Progenitor cell of endocrine pancreas (in vitro differentiated cells): ENCODE measurements at regions not wholly inside any gene's neighbourhood (a gene's known extent, or its start where the extent isn't known, plus 50 kb on each side); places are given as distances from the start of the nearest gene placed in this dataset.

Source experiments
- DNase-seq: peaks from one replicate; pipeline ENCODE4 v3.0.0; 2021; ENCODE audit warnings: low spot score; ENCODE audit not compliant: unreplicated experiment
- H3K27ac Mint-ChIP-seq: 2 replicates; pipeline ENCODE4 v1.8.0; 2021; ENCODE audit warnings: mild to moderate bottlenecking, moderate library complexity, mixed read lengths
- H3K27me3 Mint-ChIP-seq: 2 replicates; pipeline ENCODE4 v1.8.0; 2021; ENCODE audit warnings: mixed read lengths
- H3K36me3 Mint-ChIP-seq: 2 replicates; pipeline ENCODE4 v1.8.0; 2022; ENCODE audit warnings: mixed read lengths; ENCODE audit not compliant: insufficient read depth
- H3K4me1 Mint-ChIP-seq: 2 replicates; pipeline ENCODE4 v1.8.0; 2021; ENCODE audit warnings: low read depth, mixed read lengths
- H3K4me3 Mint-ChIP-seq: 2 replicates; pipeline ENCODE4 v1.8.0; 2021; ENCODE audit warnings: low read depth, mild to moderate bottlenecking, moderate library complexity, mixed read lengths
- H3K9me3 Mint-ChIP-seq: 2 replicates; pipeline ENCODE4 v1.8.0; 2021; ENCODE audit warnings: low read depth, mixed read lengths
- CTCF ChIP-seq: fragments of 200-600 bp; sonication (generic); IDR thresholded peaks from one replicate; pipeline ENCODE4 v1.5.0; 2021; ENCODE audit warnings: antibody characterized with exemption, mild to moderate bottlenecking; ENCODE audit not compliant: unreplicated experiment

GRCh38 chr9:19522558-19522957 is 113.7 kb downstream of the ACER2 start:
- H3K27me3 Mint-ChIP-seq: no peaks in the 10 kb centered on the region
- no peak for TF ChIP-seq CTCF
- H3K36me3 Mint-ChIP-seq: no peaks in the 10 kb centered on the region
- H3K27ac Mint-ChIP-seq: no peak overlapping the region
- H3K4me3 Mint-ChIP-seq: no peak overlapping the region
- H3K9me3 Mint-ChIP-seq: peaks cover 3% of the 10 kb centered on the region
- H3K4me1 Mint-ChIP-seq: peaks cover 2% of the 10 kb centered on the region
- no peak for DNase-seq

- no peaks in the 10 kb centered on the region for H3K27me3 Mint-ChIP-seq
These were observed 112.4 kb downstream of the ACER2 start for GRCh38 chr9:19521205-19521604.

GRCh38 chr9:19517202-19517942 is 108.6 kb downstream of the ACER2 start:
- H3K4me3 Mint-ChIP-seq: no peak overlapping the region
- H3K4me1 Mint-ChIP-seq: peaks cover 1% of the 10 kb centered on the region
- no peaks in the 10 kb centered on the region for H3K9me3 Mint-ChIP-seq
- no peaks in the 10 kb centered on the region for H3K27me3 Mint-ChIP-seq
- no peak for DNase-seq
- TF ChIP-seq CTCF: peak; percentile 42
- no peak overlapping the region for H3K27ac Mint-ChIP-seq
- no peaks in the 10 kb centered on the region for H3K36me3 Mint-ChIP-seq

More at GRCh38 chr9:19521205-19521604, 112.4 kb downstream of the ACER2 start:
- no peak for DNase-seq
- H3K27ac Mint-ChIP-seq: no peak overlapping the region
- no peak overlapping the region for H3K4me3 Mint-ChIP-seq
- TF ChIP-seq CTCF: no peak
- peaks cover 3% of the 10 kb centered on the region for H3K9me3 Mint-ChIP-seq
- H3K4me1 Mint-ChIP-seq: no peaks in the 10 kb centered on the region
- H3K36me3 Mint-ChIP-seq: no peaks in the 10 kb centered on the region

GRCh38 chr9:19516348-19516747 is 107.5 kb downstream of the ACER2 start:
- TF ChIP-seq CTCF: no peak

GRCh38 chr9:19513671-19514275 is 105.0 kb downstream of the ACER2 start:
- H3K36me3 Mint-ChIP-seq: no peaks in the 10 kb centered on the region
- H3K27me3 Mint-ChIP-seq: no peaks in the 10 kb centered on the region
- DNase-seq: no peak
- no peaks in the 10 kb centered on the region for H3K9me3 Mint-ChIP-seq
- no peak overlapping the region for H3K27ac Mint-ChIP-seq
- no peak overlapping the region for H3K4me3 Mint-ChIP-seq
- TF ChIP-seq CTCF: no peak
- H3K4me1 Mint-ChIP-seq: peaks cover 4% of the 10 kb centered on the region

More at GRCh38 chr9:19516348-19516747, 107.5 kb downstream of the ACER2 start:
- Mint-ChIP-seq H3K4me1 (peaks cover 1% of the 10 kb centered on the region), H3K4me3 (no peak overlapping the region), H3K36me3 (no peaks in the 10 kb centered on the region), H3K27ac (no peak overlapping the region), H3K9me3 (no peaks in the 10 kb centered on the region), H3K27me3 (no peaks in the 10 kb centered on the region)
- no peak for DNase-seq
